Testis (tissue), 2 donors: ENCODE measurements at regions not wholly inside any gene's neighbourhood (a gene's known extent, or its start where the extent isn't known, plus 50 kb on each side); places are given as distances from the start of the nearest gene placed in this dataset.

Source experiments
- DNase-seq: peaks from one replicate; pipeline ENCODE4 v3.0.0-alpha.2; 2019
- H3K27ac ChIP-seq, 2 donors: fragments of 200-600 bp; sonication (generic); one replicate each; pipeline ENCODE4 v1.5.1; 2019
- H3K27me3 ChIP-seq: fragments of 200-600 bp; sonication (generic); one replicate; pipeline ENCODE4 v1.5.1; 2019
- H3K36me3 ChIP-seq: fragments of 200-600 bp; sonication (generic); one replicate; pipeline ENCODE4 v1.5.1; 2017; ENCODE audit warnings: low read depth; ENCODE audit errors: missing control alignments
- H3K4me1 ChIP-seq: fragments of 200-600 bp; sonication (generic); one replicate; pipeline ENCODE4 v1.5.1; 2019
- H3K4me3 ChIP-seq, 2 donors: fragments of 200-600 bp; sonication (generic); one replicate each; pipeline ENCODE4 v1.5.1; 2017 to 2019
- H3K9me3 ChIP-seq: fragments of 200-600 bp; sonication (generic); one replicate; pipeline ENCODE4 v1.5.1; 2017
- POLR2A ChIP-seq: fragments of 450-650 bp; IDR thresholded peaks from one replicate; pipeline ENCODE4 v1.6.1; 2017; ENCODE audit warnings: antibody characterized with exemption, mild to moderate bottlenecking, moderate library complexity
- WGBS, 2 donors: methylation state at CpG; one replicate each; pipeline ENCODE4 v1.1.5; 2018; 5-methylcytosine and 5-hydroxymethylcytosine counted together
- intact Hi-C: fragments of 100-400 bp; cut with DNase I; formaldehyde crosslinking; loops from one replicate; pipeline ENCODE4 v1.15.1; 2023; ENCODE audit warnings: low total_unique reads
- TF ChIP-seq, protein P1 (sequence below), 3 experiments: fragments of 450-650 bp in 2 of 3; fragments of 200-600 bp in 1 of 3; sonication (generic) in 1 of 3; IDR thresholded peaks; one replicate each; pipeline ENCODE4 v1.5.1; 2016 to 2019; ENCODE audit warnings: antibody characterized with exemption in 3 of 3, mild to moderate bottlenecking in 2 of 3, moderate library complexity in 1 of 3

DNA sequence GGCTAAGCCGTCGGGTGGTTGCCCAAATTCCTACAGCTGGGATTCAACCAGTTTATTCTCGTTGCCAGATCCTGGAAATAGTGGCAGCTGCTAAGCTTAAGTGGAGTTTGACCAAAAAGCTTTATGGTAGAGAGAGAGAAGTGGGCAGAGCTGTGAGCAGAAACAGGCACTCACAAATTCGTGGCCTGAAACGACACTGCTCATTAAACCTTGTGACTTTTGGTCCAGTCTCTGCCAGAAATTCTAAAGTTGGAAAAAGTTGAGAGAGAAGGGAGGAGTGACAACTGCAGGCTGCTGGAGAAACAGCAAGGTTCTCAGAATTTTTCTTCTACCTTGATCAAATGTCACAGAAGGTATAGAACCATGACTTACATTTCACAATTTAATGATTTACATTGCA is 131.5 kb downstream of the MTX3 start:
- Histone ChIP-seq H3K27me3 (no peaks in the 10 kb centered on the region), H3K4me3 (no peak overlapping the region), H3K36me3 (no peaks in the 10 kb centered on the region), H3K27ac (no peak overlapping the region), H3K4me1 (no peaks in the 10 kb centered on the region), H3K9me3 (no peaks in the 10 kb centered on the region)
- TF ChIP-seq, protein P1, sequence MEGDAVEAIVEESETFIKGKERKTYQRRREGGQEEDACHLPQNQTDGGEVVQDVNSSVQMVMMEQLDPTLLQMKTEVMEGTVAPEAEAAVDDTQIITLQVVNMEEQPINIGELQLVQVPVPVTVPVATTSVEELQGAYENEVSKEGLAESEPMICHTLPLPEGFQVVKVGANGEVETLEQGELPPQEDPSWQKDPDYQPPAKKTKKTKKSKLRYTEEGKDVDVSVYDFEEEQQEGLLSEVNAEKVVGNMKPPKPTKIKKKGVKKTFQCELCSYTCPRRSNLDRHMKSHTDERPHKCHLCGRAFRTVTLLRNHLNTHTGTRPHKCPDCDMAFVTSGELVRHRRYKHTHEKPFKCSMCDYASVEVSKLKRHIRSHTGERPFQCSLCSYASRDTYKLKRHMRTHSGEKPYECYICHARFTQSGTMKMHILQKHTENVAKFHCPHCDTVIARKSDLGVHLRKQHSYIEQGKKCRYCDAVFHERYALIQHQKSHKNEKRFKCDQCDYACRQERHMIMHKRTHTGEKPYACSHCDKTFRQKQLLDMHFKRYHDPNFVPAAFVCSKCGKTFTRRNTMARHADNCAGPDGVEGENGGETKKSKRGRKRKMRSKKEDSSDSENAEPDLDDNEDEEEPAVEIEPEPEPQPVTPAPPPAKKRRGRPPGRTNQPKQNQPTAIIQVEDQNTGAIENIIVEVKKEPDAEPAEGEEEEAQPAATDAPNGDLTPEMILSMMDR (IDR thresholded peaks at IDR 0.05): no peak
- TF ChIP-seq POLR2A: no peak
- no peak for DNase-seq
- 60 to 61% methylated on average over 5 of the region's 5 CpGs for WGBS, 2 donors
- intact Hi-C loops: loop anchor here (5.0 kb wide), 1 partner anchor 307 kb away; no protein-coding TSS in a partner anchor

DNA sequence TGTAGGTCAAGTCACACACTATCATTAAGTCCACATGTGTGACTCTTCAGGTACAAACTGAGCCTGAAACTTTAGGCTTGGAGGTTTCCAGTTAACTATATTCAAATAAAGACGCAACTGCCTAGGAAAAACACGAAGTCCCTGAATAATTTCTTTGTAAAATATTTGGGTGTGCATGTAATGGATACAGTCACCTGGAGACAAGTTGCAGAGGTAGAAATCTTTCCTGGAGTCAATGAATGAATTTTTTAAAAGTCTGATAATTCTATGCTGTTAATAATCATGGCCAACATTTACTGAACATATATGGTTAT is 132.7 kb downstream of the MTX3 start:
- intact Hi-C loops: loop anchor here (5.0 kb wide), 1 partner anchor 306 kb away; no protein-coding TSS in a partner anchor
- Histone ChIP-seq H3K4me3 (no peak overlapping the region), H3K9me3 (no peaks in the 10 kb centered on the region), H3K27me3 (no peaks in the 10 kb centered on the region), H3K27ac (no peak overlapping the region), H3K36me3 (no peaks in the 10 kb centered on the region), H3K4me1 (no peaks in the 10 kb centered on the region)
- 54 to 75% methylated on average over 2 of the region's 2 CpGs for whole genome bisulfite sequencing, 2 donors
- no peak for TF ChIP-seq POLR2A
- TF ChIP-seq, protein P1 (IDR thresholded peaks at IDR 0.05): peak in 1 of 3 experiments; percentile 2
- no peak for DNase-seq

DNA sequence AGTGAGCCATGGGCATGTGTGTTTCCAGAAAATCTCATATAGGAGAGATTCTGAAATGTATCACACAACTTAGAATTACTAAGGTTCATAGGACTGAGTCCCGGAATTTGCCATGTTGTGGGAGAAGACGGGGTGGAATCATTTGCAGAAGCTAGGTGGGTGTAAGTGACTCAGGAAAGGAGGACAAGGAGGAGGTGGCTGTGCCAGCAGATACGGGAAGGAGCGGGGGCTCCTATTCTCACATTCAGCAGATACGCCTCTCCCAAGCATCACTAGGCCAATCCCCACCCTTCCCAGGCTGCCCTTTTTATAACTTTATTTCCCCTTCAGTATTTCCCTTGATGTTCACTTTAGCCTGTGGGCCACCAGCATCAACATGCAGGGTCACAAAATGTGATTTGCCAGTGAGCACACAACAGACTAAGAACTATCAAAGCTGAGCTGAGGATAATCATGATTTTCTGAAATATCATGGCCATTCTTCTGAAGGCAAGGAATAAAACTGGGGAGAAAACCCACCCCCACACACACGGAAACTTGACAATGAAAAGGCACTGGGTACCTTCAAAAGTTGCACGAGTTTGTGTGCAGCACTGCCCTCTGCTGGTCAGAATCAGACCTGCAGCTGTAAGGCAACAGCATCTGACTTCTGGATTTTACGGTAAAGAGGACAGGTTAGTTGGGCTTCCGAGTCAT is 133.2 kb downstream of the MTX3 start:
- no peak overlapping the region for H3K4me3 ChIP-seq
- H3K27me3 ChIP-seq: no peaks in the 10 kb centered on the region
- peak; percentile 90 for DNase-seq
- 43 to 50% methylated on average over 9 of the region's 9 CpGs for WGBS, 2 donors
- H3K36me3 ChIP-seq: no peaks in the 10 kb centered on the region
- no peaks in the 10 kb centered on the region for H3K9me3 ChIP-seq
- intact Hi-C loops: loop anchor here (5.0 kb wide), 1 partner anchor 306 kb away; no protein-coding TSS in a partner anchor
- H3K27ac ChIP-seq: no peak overlapping the region
- TF ChIP-seq POLR2A: no peak
- TF ChIP-seq, protein P1 (IDR thresholded peaks at IDR 0.05): peak; percentile 86 to 96 (median 91)
- no peaks in the 10 kb centered on the region for H3K4me1 ChIP-seq

DNA sequence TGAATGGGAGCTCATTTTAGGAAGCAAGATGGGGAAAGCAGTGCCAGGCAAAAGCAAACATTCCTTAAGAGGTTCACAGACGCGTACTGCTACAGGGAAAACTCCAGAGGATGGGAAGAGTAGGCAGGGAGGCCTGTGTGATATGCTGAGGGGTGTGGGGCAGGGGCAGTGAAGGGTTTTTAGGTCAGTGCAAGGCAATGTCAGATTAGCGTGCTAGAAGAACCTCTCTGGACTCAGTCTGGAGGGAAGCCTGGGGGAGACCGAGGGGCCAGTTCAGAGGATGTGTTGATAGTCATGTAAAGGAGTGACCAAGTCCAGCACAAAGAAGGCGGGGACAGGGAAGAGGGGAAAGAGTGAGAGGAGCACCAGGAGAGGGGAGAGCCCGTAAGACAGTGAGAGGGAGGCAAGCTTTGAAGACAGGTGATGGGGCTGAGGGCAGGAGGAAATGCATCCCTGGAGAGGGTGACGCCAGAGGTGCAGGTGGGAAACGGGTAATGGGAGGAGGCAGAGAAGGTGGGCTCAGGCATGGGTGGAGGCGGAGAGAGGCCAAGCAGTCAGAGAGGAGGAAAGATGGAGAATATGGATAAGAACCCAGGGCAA is 134.5 kb downstream of the MTX3 start:
- Histone ChIP-seq H3K4me1 (no peaks in the 10 kb centered on the region), H3K27ac (no peak overlapping the region), H3K9me3 (no peaks in the 10 kb centered on the region), H3K4me3 (no peak overlapping the region), H3K36me3 (no peaks in the 10 kb centered on the region), H3K27me3 (no peaks in the 10 kb centered on the region)
- DNase-seq: no peak
- intact Hi-C loops: loop anchor here (5.0 kb wide), 1 partner anchor 304 kb away; no protein-coding TSS in a partner anchor
- TF ChIP-seq, protein P1 (IDR thresholded peaks at IDR 0.05): no peak
- no peak for TF ChIP-seq POLR2A
- 85 to 95% methylated on average over 9 of the region's 9 CpGs for WGBS, 2 donors
